H1 (cell line): ENCODE measurements at regions not wholly inside any gene's neighbourhood (a gene's known extent, or its start where the extent isn't known, plus 50 kb on each side); places are given as distances from the start of the nearest gene placed in this dataset.

Experiments used
- CTCF ChIA-PET: fragments of 300-600 bp; sonication (Branson Sonifier 250); formaldehyde crosslinking; loops from one replicate; lab custom pipeline; 2021; ENCODE audit not compliant: partially characterized antibody; lab: Charles Lee
- POLR2A ChIA-PET: fragments of 300-600 bp; sonication (Branson Sonifier 250); formaldehyde crosslinking; loops from one replicate; lab custom pipeline; 2021; ENCODE audit warnings: inconsistent platforms; ENCODE audit not compliant: partially characterized antibody; lab: Charles Lee
- DNase-seq, 2 experiments: peaks; one replicate each; pipeline versions ENCODE4 v3.0.0 to v3.0.0-alpha.2; 2010 to 2022; ENCODE audit warnings: low spot score in 2 of 2, low read depth in 1 of 2, mixed read lengths in 1 of 2
- FAIRE-seq: peaks from 2 replicates; lab custom pipeline; 2011; peaks lifted over from hg19 to GRCh38; lab: Jason Lieb, UNC
- H2AFZ ChIP-seq: 2 replicates; pipeline ENCODE4 v1.8.1; 2012; ENCODE audit warnings: low read length, inconsistent platforms
- H2AK5ac ChIP-seq: 2 replicates; pipeline ENCODE4 v1.6.1; 2013; ENCODE audit warnings: low read depth, low read length
- H2BK120ac ChIP-seq: replicated peaks from 2 replicates; pipeline ENCODE3; 2013; ENCODE audit warnings: low read depth, low read length, inconsistent platforms
- H2BK12ac ChIP-seq: 2 replicates; pipeline ENCODE4 v1.6.1; 2013; ENCODE audit warnings: low read depth, low read length
- H2BK15ac ChIP-seq: 2 replicates; pipeline ENCODE4 v1.6.1; 2013; ENCODE audit warnings: low read length
- H2BK20ac ChIP-seq: 2 replicates; pipeline ENCODE4 v1.6.1; 2013; ENCODE audit warnings: low read length
- H2BK5ac ChIP-seq: 2 replicates; pipeline ENCODE4 v1.6.1; 2013; ENCODE audit warnings: low read depth, low read length
- H3K14ac ChIP-seq: 2 replicates; pipeline ENCODE4 v1.6.1; 2013; ENCODE audit warnings: inconsistent platforms; ENCODE audit not compliant: insufficient read length
- H3K18ac ChIP-seq: 2 replicates; pipeline ENCODE4 v1.6.1; 2013; ENCODE audit warnings: low read length; ENCODE audit errors: extremely low read depth
- H3K23ac ChIP-seq: 2 replicates; pipeline ENCODE4 v1.6.1; 2013; ENCODE audit warnings: inconsistent platforms; ENCODE audit not compliant: insufficient read length
- H3K23me2 ChIP-seq: 2 replicates; pipeline ENCODE4 v1.6.1; 2013; ENCODE audit warnings: low read depth, low read length
- H3K27ac ChIP-seq: 2 replicates; pipeline ENCODE4 v1.6.1; 2011; ENCODE audit warnings: low read depth, low read length, inconsistent platforms
- H3K27me3 ChIP-seq, 4 experiments: replicated peaks in 1 of 4; 1 replicate in 1 of 4; 2 replicates in 3 of 4; pipeline versions ENCODE4 v1.6.1 to v1.8.1; 2011 to 2013; ENCODE audit warnings: low read length in 3 of 4, mild to moderate bottlenecking in 3 of 4, inconsistent platforms in 2 of 4, mixed read lengths in 2 of 4, moderate library complexity in 1 of 4; ENCODE audit not compliant: control insufficient read depth in 3 of 4, insufficient read depth in 3 of 4; ENCODE audit errors: extremely low read depth in 1 of 4
- H3K36me3 ChIP-seq, 4 experiments: 2 replicates each; pipeline versions ENCODE4 v1.6.1 to v1.8.1; 2011 to 2013; ENCODE audit warnings: mild to moderate bottlenecking in 4 of 4, low read length in 3 of 4, moderate library complexity in 2 of 4, control low read depth in 1 of 4, inconsistent platforms in 1 of 4; ENCODE audit not compliant: insufficient read depth in 4 of 4, control insufficient read depth in 2 of 4
- H3K4ac ChIP-seq: replicated peaks from 2 replicates; pipeline ENCODE3; 2013; ENCODE audit warnings: low read length, low read depth, mixed read lengths, inconsistent platforms; ENCODE audit not compliant: insufficient read length
- H3K4me1 ChIP-seq, 4 experiments: replicated peaks in 1 of 4; 1 replicate in 1 of 4; 2 replicates in 3 of 4; pipeline versions ENCODE4 v1.6.1 to v1.8.1; 2011 to 2013; ENCODE audit warnings: low read length in 3 of 4, inconsistent platforms in 2 of 4, mixed read lengths in 1 of 4; ENCODE audit not compliant: insufficient read depth in 4 of 4, control insufficient read depth in 3 of 4
- H3K4me2 ChIP-seq, 2 experiments: 2 replicates each; pipeline versions ENCODE4 v1.6.1 to v1.8.1; 2011 to 2013; ENCODE audit warnings: low read depth in 2 of 2, low read length in 2 of 2, control low read depth in 1 of 2, inconsistent platforms in 1 of 2, mild to moderate bottlenecking in 1 of 2; ENCODE audit not compliant: insufficient read depth in 1 of 2
- H3K4me3 ChIP-seq, 4 experiments: fragments of 200-600, 300-600 bp in 1 of 4; sonication (generic), shearing (Covaris generic), sonication (Bioruptor Twin) in 1 of 4; 2 replicates each; pipeline versions ENCODE4 v1.5.1 to v1.8.1; 2011 to 2016; ENCODE audit warnings: low read length in 4 of 4, low read depth in 3 of 4, control low read depth in 2 of 4, inconsistent platforms in 2 of 4, mild to moderate bottlenecking in 2 of 4, mixed read lengths in 1 of 4, moderate library complexity in 1 of 4; ENCODE audit not compliant: insufficient read depth in 2 of 4; ENCODE audit errors: extremely low read depth in 1 of 4
- H3K56ac ChIP-seq: replicated peaks from 2 replicates; pipeline ENCODE3; 2013; ENCODE audit warnings: low read depth, mild to moderate bottlenecking, mixed read lengths, low read length, inconsistent platforms; ENCODE audit not compliant: insufficient read length
- H3K79me1 ChIP-seq: 2 replicates; pipeline ENCODE4 v1.6.1; 2013; ENCODE audit warnings: low read depth, low read length, control low read depth
- H3K79me2 ChIP-seq, 2 experiments: 2 replicates each; pipeline versions ENCODE4 v1.6.1 to v1.8.1; 2012 to 2013; ENCODE audit warnings: low read length in 2 of 2, mild to moderate bottlenecking in 2 of 2, inconsistent platforms in 1 of 2; ENCODE audit not compliant: insufficient read depth in 2 of 2, control insufficient read depth in 1 of 2
- H3K9ac ChIP-seq, 4 experiments: replicated peaks in 1 of 4; 1 replicate in 1 of 4; 2 replicates in 3 of 4; pipeline versions ENCODE4 v1.6.1 to v1.8.1; 2011 to 2013; ENCODE audit warnings: low read depth in 3 of 4, low read length in 3 of 4, control low read depth in 2 of 4, mild to moderate bottlenecking in 2 of 4, moderate library complexity in 2 of 4, inconsistent platforms in 1 of 4; ENCODE audit errors: extremely low read depth in 1 of 4
- H3K9me3 ChIP-seq, 2 experiments: 2 replicates each; pipeline versions ENCODE4 v1.6.1 to v1.8.1; 2012 to 2013; ENCODE audit warnings: mild to moderate bottlenecking in 2 of 2, moderate library complexity in 2 of 2, control low read depth in 1 of 2, inconsistent platforms in 1 of 2, low read depth in 1 of 2, low read length in 1 of 2, mixed read lengths in 1 of 2; ENCODE audit not compliant: insufficient read depth in 2 of 2
- H4K20me1 ChIP-seq, 2 experiments: replicated peaks in 1 of 2; 2 replicates each; pipeline versions ENCODE3 to v1.8.1; 2011 to 2013; ENCODE audit warnings: inconsistent platforms in 2 of 2, low read length in 2 of 2, mild to moderate bottlenecking in 1 of 2; ENCODE audit not compliant: insufficient read depth in 2 of 2, control insufficient read depth in 1 of 2
- H4K5ac ChIP-seq: 2 replicates; pipeline ENCODE4 v1.6.1; 2013; ENCODE audit warnings: low read length, low read depth, mixed read lengths, inconsistent platforms; ENCODE audit not compliant: insufficient read length
- H4K8ac ChIP-seq: 2 replicates; pipeline ENCODE4 v1.8.0; 2013; ENCODE audit warnings: mild to moderate bottlenecking, moderate library complexity, low read length, inconsistent platforms; ENCODE audit not compliant: insufficient read depth; ENCODE audit errors: extremely low read depth
- H4K91ac ChIP-seq: replicated peaks from 2 replicates; pipeline ENCODE3; 2013; ENCODE audit warnings: low read length, mixed read lengths, inconsistent platforms; ENCODE audit not compliant: insufficient read length
- E2F6 ChIP-seq: IDR thresholded peaks from 2 replicates; pipeline ENCODE4 v1.6.1; 2012; ENCODE audit warnings: inconsistent platforms
- RBBP5 ChIP-seq: IDR thresholded peaks from 2 replicates; pipeline ENCODE4 v1.7.1; 2012; ENCODE audit warnings: low read depth, mild to moderate bottlenecking, inconsistent platforms, low read length, moderate library complexity, borderline replicate concordance
- TEAD4 ChIP-seq: IDR thresholded peaks from 2 replicates; pipeline ENCODE4 v1.6.1; 2012; ENCODE audit warnings: low read depth, low read length, inconsistent platforms, mixed read lengths
- WGBS, 2 experiments: shearing (Covaris generic) in 1 of 2; methylation state at CpG; one replicate each; pipeline versions ENCODE4 v1.1.6 to v1.1.7; 2013 to 2015; ENCODE audit warnings: low lambda C conversion rate in 2 of 2, mixed read lengths in 2 of 2, inconsistent platforms in 1 of 2, low coverage in 1 of 2, missing lambda C conversion rate in 1 of 2; ENCODE audit not compliant: insufficient replicate concordance in 2 of 2, insufficient coverage in 1 of 2, insufficient read length in 1 of 2; ENCODE audit errors: extremely low coverage in 1 of 2, missing lambda C conversion rate in 1 of 2; 5-methylcytosine and 5-hydroxymethylcytosine counted together

- no peak overlapping the region for H3K23ac ChIP-seq
- H3K9me3 ChIP-seq = peaks cover 0 to under 1% of the 10 kb centered on the region in 2 experiments; a peak in 1 of 4 replicates
- peak overlapping the region; percentile 92 for H2AFZ ChIP-seq
- 0 out of 2 replicates have a peak overlapping the region, but pooled peaks have one; percentile 79 for H3K18ac ChIP-seq
- H2AK5ac ChIP-seq = no peak overlapping the region
- no peak overlapping the region for H3K9ac ChIP-seq
- peak overlapping the region; percentile 58; the same call in 1 of the 2 replicates for H2BK5ac ChIP-seq
- DNase-seq (no peak), FAIRE-seq (peak; percentile 63)
- H2BK15ac ChIP-seq = no peak overlapping the region; the same call in 1 of the 2 replicates
- no peaks in the 10 kb centered on the region for H3K27me3 ChIP-seq
- no peak overlapping the region for H4K91ac ChIP-seq
- H3K4me1 ChIP-seq = peaks cover 0 to 5% (median 3%) of the 10 kb centered on the region in 4 experiments; a peak in 4 of 7 replicates
- ChIA-PET POLR2A (no interaction called here), CTCF (interaction anchor here (1.0 to 1.1 kb wide), 2 partner anchors 9 to 12 kb away, joined by 3 to 4 read pairs; no protein-coding TSS in a partner anchor)
- H3K4ac ChIP-seq = no peak overlapping the region
- H3K14ac ChIP-seq = no peak overlapping the region
- H3K23me2 ChIP-seq = no peaks in the 10 kb centered on the region
- no peak overlapping the region for H3K4me3 ChIP-seq
- no peak overlapping the region; the same call in 1 of the 2 replicates for H3K27ac ChIP-seq
- 59% methylated on average over 8 of the region's 8 CpGs; no CpG with 5 or more reads in 1 of the 2 experiments for WGBS, 2 experiments
- H2BK120ac ChIP-seq = no peak overlapping the region
- no peak overlapping the region for H4K5ac ChIP-seq
- no peaks in the 10 kb centered on the region for H4K20me1 ChIP-seq
- no peaks in the 10 kb centered on the region for H3K79me2 ChIP-seq
- H4K8ac ChIP-seq = no peak overlapping the region
- H2BK12ac ChIP-seq = peak overlapping the region; percentile 35; the same call in 1 of the 2 replicates
- H3K36me3 ChIP-seq = peaks cover 0 to under 1% (median 0%) of the 10 kb centered on the region in 4 experiments; a peak in 1 of 8 replicates
- 0 out of 2 replicates have a peak overlapping the region, but pooled peaks have one; percentile 9 for H2BK20ac ChIP-seq
- no peaks in the 10 kb centered on the region for H3K79me1 ChIP-seq
- peak overlapping the region; percentile 11 to 43; a peak in 3 of 4 replicates for H3K4me2 ChIP-seq
- H3K56ac ChIP-seq = no peak overlapping the region
- TF ChIP-seq E2F6 (peak; percentile 56; the same call in 1 of the 2 replicates), TEAD4 (0 out of 2 replicates have a peak, but pooled peaks have one; percentile 37), RBBP5 (0 out of 2 replicates have a peak, but pooled peaks have one; percentile 33)
These were observed 73.7 kb upstream of the HIVEP1 start for GRCh38 chr6:11938285-11938890.
